ENCODE measurements at regions not wholly inside any gene's neighbourhood (a gene's known extent, or its start where the extent isn't known, plus 50 kb on each side); places are given as distances from the start of the nearest gene placed in this dataset.

GRCh38 chr2:71815701-71816474, 331.8 kb downstream of the CYP26B1 start:
- Mint-ChIP-seq H3K27me3 (peaks cover 0 to 11% (median 0%) of the 10 kb centered on the region in 3 donors), H3K9me3 (peaks cover 0 to 12% (median 6%) of the 10 kb centered on the region in 7 donors), H3K36me3 (no peaks in the 10 kb centered on the region), H3K27ac (no peak overlapping the region), H3K4me1 (no peaks in the 10 kb centered on the region), H3K4me3 (no peak overlapping the region)
- no peak for DNase-seq
- no peak for ATAC-seq (ENCODE audit: low read depth in 2 of 2)

- no peak overlapping the region for H3K4me3 Mint-ChIP-seq
- no peaks in the 10 kb centered on the region for H3K36me3 Mint-ChIP-seq
- no peaks in the 10 kb centered on the region for H3K4me1 Mint-ChIP-seq
- no peak for DNase-seq
- H3K9me3 Mint-ChIP-seq = peaks cover 0 to 12% (median 4%) of the 10 kb centered on the region in 7 donors
- peaks cover 0 to 11% (median 0%) of the 10 kb centered on the region in 3 donors for H3K27me3 Mint-ChIP-seq
- no peak for ATAC-seq (ENCODE audit: low read depth in 2 of 2)
- no peak overlapping the region for H3K27ac Mint-ChIP-seq
These were observed 332.8 kb downstream of the CYP26B1 start for GRCh38 chr2:71814885-71815284.

- no peak overlapping the region for H3K27ac Mint-ChIP-seq
- peaks cover 0 to 12% (median 4%) of the 10 kb centered on the region in 7 donors for H3K9me3 Mint-ChIP-seq
- H3K4me1 Mint-ChIP-seq = no peaks in the 10 kb centered on the region
- H3K27me3 Mint-ChIP-seq = peaks cover 0 to 11% (median 0%) of the 10 kb centered on the region in 3 donors
- ATAC-seq (ENCODE audit: low read depth in 2 of 2) (no peak), DNase-seq (no peak)
- no peak overlapping the region for H3K4me3 Mint-ChIP-seq
- H3K36me3 Mint-ChIP-seq = no peaks in the 10 kb centered on the region
These were observed 333.7 kb downstream of the CYP26B1 start for GRCh38 chr2:71813807-71814470.

GRCh38 chr2:71813315-71813714, 334.3 kb downstream of the CYP26B1 start:
- Mint-ChIP-seq H3K36me3 (no peaks in the 10 kb centered on the region), H3K4me3 (no peak overlapping the region), H3K27me3 (peaks cover 0 to 11% (median 0%) of the 10 kb centered on the region in 3 donors), H3K27ac (no peak overlapping the region), H3K9me3 (peaks cover 0 to 12% (median 4%) of the 10 kb centered on the region in 7 donors), H3K4me1 (no peaks in the 10 kb centered on the region)
- DNase-seq (no peak), ATAC-seq (ENCODE audit: low read depth in 2 of 2) (no peak)

- DNase-seq (no peak), ATAC-seq (ENCODE audit: low read depth in 2 of 2) (no peak)
- Mint-ChIP-seq H3K4me1 (no peaks in the 10 kb centered on the region), H3K27me3 (peaks cover 0 to 10% (median 0%) of the 10 kb centered on the region in 3 donors), H3K27ac (peak overlapping the region in 1 of 6 donors; percentile 8), H3K36me3 (no peaks in the 10 kb centered on the region), H3K4me3 (no peak overlapping the region), H3K9me3 (peaks cover 0 to 10% (median 3%) of the 10 kb centered on the region in 7 donors)
These were observed 334.9 kb downstream of the CYP26B1 start for GRCh38 chr2:71812736-71813135.

GRCh38 chr2:71811726-71812125, 335.9 kb downstream of the CYP26B1 start:
- no peak overlapping the region for H3K27ac Mint-ChIP-seq
- peaks cover 0 to 5% (median 0%) of the 10 kb centered on the region in 3 donors for H3K27me3 Mint-ChIP-seq
- peaks cover 0 to 8% (median 0%) of the 10 kb centered on the region in 7 donors for H3K9me3 Mint-ChIP-seq
- no peaks in the 10 kb centered on the region for H3K36me3 Mint-ChIP-seq
- no peak for ATAC-seq (ENCODE audit: low read depth in 2 of 2)
- no peak overlapping the region for H3K4me3 Mint-ChIP-seq
- H3K4me1 Mint-ChIP-seq = no peaks in the 10 kb centered on the region
- no peak for DNase-seq

- ATAC-seq (ENCODE audit: low read depth in 2 of 2) (no peak), DNase-seq (no peak)
- Mint-ChIP-seq H3K27ac (peak overlapping the region in 1 of 6 donors; percentile 18), H3K9me3 (peaks cover 0 to 6% (median 0%) of the 10 kb centered on the region in 7 donors), H3K27me3 (peaks cover 0 to 5% (median 0%) of the 10 kb centered on the region in 3 donors), H3K4me3 (no peak overlapping the region), H3K36me3 (no peaks in the 10 kb centered on the region), H3K4me1 (no peaks in the 10 kb centered on the region)
These were observed 336.5 kb downstream of the CYP26B1 start for GRCh38 chr2:71811157-71811556.

GRCh38 chr2:71807581-71808451, 339.8 kb downstream of the CYP26B1 start:
- Mint-ChIP-seq H3K27ac (no peak overlapping the region), H3K4me3 (no peak overlapping the region), H3K36me3 (no peaks in the 10 kb centered on the region), H3K9me3 (peaks cover 0 to 4% (median 0%) of the 10 kb centered on the region in 7 donors), H3K27me3 (peaks cover 0 to 5% (median 0%) of the 10 kb centered on the region in 3 donors), H3K4me1 (no peaks in the 10 kb centered on the region)
- ATAC-seq (ENCODE audit: low read depth in 2 of 2) (no peak), DNase-seq (no peak)

- H3K4me3 Mint-ChIP-seq = no peak overlapping the region
- peaks cover 7 to 8% (median 8%) of the 10 kb centered on the region in 3 donors for H3K27me3 Mint-ChIP-seq
- DNase-seq (no peak), ATAC-seq (ENCODE audit: low read depth in 2 of 2) (no peak)
- H3K9me3 Mint-ChIP-seq = peaks cover 0 to 4% (median 0%) of the 10 kb centered on the region in 7 donors
- no peaks in the 10 kb centered on the region for H3K4me1 Mint-ChIP-seq
- H3K36me3 Mint-ChIP-seq = no peaks in the 10 kb centered on the region
- H3K27ac Mint-ChIP-seq = no peak overlapping the region
These were observed 341.2 kb downstream of the CYP26B1 start for GRCh38 chr2:71806432-71806831.

- no peak overlapping the region for H3K4me3 Mint-ChIP-seq
- no peaks in the 10 kb centered on the region for H3K36me3 Mint-ChIP-seq
- no peak for ATAC-seq (ENCODE audit: low read depth in 2 of 2)
These were observed 343.3 kb downstream of the CYP26B1 start for GRCh38 chr2:71804281-71804751.

GRCh38 chr2:71803398-71803797, 344.3 kb downstream of the CYP26B1 start:
- Mint-ChIP-seq H3K4me1 (no peaks in the 10 kb centered on the region), H3K27me3 (peaks cover 8 to 17% (median 12%) of the 10 kb centered on the region in 3 donors), H3K9me3 (no peaks in the 10 kb centered on the region), H3K27ac (no peak overlapping the region), H3K4me3 (no peak overlapping the region), H3K36me3 (no peaks in the 10 kb centered on the region)
- ATAC-seq (ENCODE audit: low read depth in 2 of 2) (no peak), DNase-seq (no peak)

More at GRCh38 chr2:71804281-71804751, 343.3 kb downstream of the CYP26B1 start:
- Mint-ChIP-seq H3K27me3 (peaks cover 8 to 17% (median 12%) of the 10 kb centered on the region in 3 donors), H3K9me3 (peaks cover 0 to 2% (median 0%) of the 10 kb centered on the region in 7 donors), H3K27ac (no peak overlapping the region), H3K4me1 (no peaks in the 10 kb centered on the region)
- no peak for DNase-seq

- H3K4me1 Mint-ChIP-seq = no peaks in the 10 kb centered on the region
- no peak for ATAC-seq (ENCODE audit: low read depth in 2 of 2)
- no peaks in the 10 kb centered on the region for H3K36me3 Mint-ChIP-seq
- H3K27me3 Mint-ChIP-seq = peaks cover 8 to 17% (median 12%) of the 10 kb centered on the region in 3 donors
- no peak for DNase-seq
- H3K4me3 Mint-ChIP-seq = no peak overlapping the region
- no peaks in the 10 kb centered on the region for H3K9me3 Mint-ChIP-seq
- no peak overlapping the region for H3K27ac Mint-ChIP-seq
These were observed 345.1 kb downstream of the CYP26B1 start for GRCh38 chr2:71802556-71802955.

- Mint-ChIP-seq H3K27me3 (peaks cover 8 to 17% (median 12%) of the 10 kb centered on the region in 3 donors), H3K27ac (no peak overlapping the region)
- no peak for DNase-seq
These were observed 345.7 kb downstream of the CYP26B1 start for GRCh38 chr2:71801969-71802368.

More at GRCh38 chr2:71801969-71802368, 345.7 kb downstream of the CYP26B1 start:
- no peaks in the 10 kb centered on the region for H3K4me1 Mint-ChIP-seq
- H3K9me3 Mint-ChIP-seq = no peaks in the 10 kb centered on the region
- H3K36me3 Mint-ChIP-seq = no peaks in the 10 kb centered on the region
- ATAC-seq (ENCODE audit: low read depth in 2 of 2) = no peak
- no peak overlapping the region for H3K4me3 Mint-ChIP-seq

All from naive B cell (primary cell).